Esophagus squamous epithelium (tissue), 5 donors: ENCODE measurements at regions not wholly inside any gene's neighbourhood (a gene's known extent, or its start where the extent isn't known, plus 50 kb on each side); places are given as distances from the start of the nearest gene placed in this dataset.

Source experiments
- DNase-seq: peaks from one replicate; lab custom pipeline; 2025; lab: John Stamatoyannopoulos, UW
- H3K27ac ChIP-seq, 4 donors: fragments of 200-600 bp; sonication (generic); one replicate each; pipeline ENCODE4 v1.5.1; 2016 to 2019; ENCODE audit warnings: mild to moderate bottlenecking in 1 of 4
- H3K27me3 ChIP-seq, 4 donors: fragments of 200-600 bp; sonication (generic); 1 replicate in 3 of 4; 2 replicates in 1 of 4; pipeline versions ENCODE4 v1.5.1 to v1.6.0; 2017 to 2021; ENCODE audit warnings: antibody characterized with exemption in 1 of 4
- H3K36me3 ChIP-seq, 3 donors: fragments of 200-600 bp; sonication (generic); one replicate each; pipeline ENCODE4 v1.5.1; 2016 to 2019
- H3K4me1 ChIP-seq, 3 donors: fragments of 200-600 bp; sonication (generic); one replicate each; pipeline ENCODE4 v1.5.1; 2017 to 2019
- H3K4me3 ChIP-seq, 4 donors: fragments of 200-600 bp; sonication (generic); 1 replicate in 3 of 4; 2 replicates in 1 of 4; pipeline ENCODE4 v1.5.1; 2016 to 2019; ENCODE audit warnings: mild to moderate bottlenecking in 2 of 4, moderate library complexity in 1 of 4
- H3K9me3 ChIP-seq, 3 donors: fragments of 200-600 bp; sonication (generic); one replicate each; pipeline ENCODE4 v1.5.1; 2016 to 2019
- POLR2A ChIP-seq, 4 donors: fragments of 450-650 bp; IDR thresholded peaks; one replicate each; pipeline ENCODE4 v1.6.1; 2017; ENCODE audit warnings: antibody characterized with exemption in 4 of 4, mild to moderate bottlenecking in 4 of 4, moderate library complexity in 3 of 4
- WGBS, 2 donors: methylation state at CpG; one replicate each; pipeline ENCODE4 v1.1.5; 2018; 5-methylcytosine and 5-hydroxymethylcytosine counted together
- intact Hi-C: fragments of 100-400 bp; cut with DNase I; formaldehyde crosslinking; loops from one replicate; pipeline ENCODE4 v1.15.0; 2022
- TF ChIP-seq, protein P1 (sequence below), 6 experiments: fragments of 450-650 bp in 4 of 6; fragments of 200-600 bp in 2 of 6; sonication (generic) in 2 of 6; IDR thresholded peaks; one replicate each; pipeline ENCODE4 v1.5.1; 2016 to 2019; ENCODE audit warnings: antibody characterized with exemption in 6 of 6, mild to moderate bottlenecking in 4 of 6, moderate library complexity in 4 of 6
- donor health status: DM: yes; HTN: yes; CAD: no.

- peak overlapping the region in 1 of 4 donors; percentile 33 for H3K4me3 ChIP-seq
- TF ChIP-seq, protein P1, sequence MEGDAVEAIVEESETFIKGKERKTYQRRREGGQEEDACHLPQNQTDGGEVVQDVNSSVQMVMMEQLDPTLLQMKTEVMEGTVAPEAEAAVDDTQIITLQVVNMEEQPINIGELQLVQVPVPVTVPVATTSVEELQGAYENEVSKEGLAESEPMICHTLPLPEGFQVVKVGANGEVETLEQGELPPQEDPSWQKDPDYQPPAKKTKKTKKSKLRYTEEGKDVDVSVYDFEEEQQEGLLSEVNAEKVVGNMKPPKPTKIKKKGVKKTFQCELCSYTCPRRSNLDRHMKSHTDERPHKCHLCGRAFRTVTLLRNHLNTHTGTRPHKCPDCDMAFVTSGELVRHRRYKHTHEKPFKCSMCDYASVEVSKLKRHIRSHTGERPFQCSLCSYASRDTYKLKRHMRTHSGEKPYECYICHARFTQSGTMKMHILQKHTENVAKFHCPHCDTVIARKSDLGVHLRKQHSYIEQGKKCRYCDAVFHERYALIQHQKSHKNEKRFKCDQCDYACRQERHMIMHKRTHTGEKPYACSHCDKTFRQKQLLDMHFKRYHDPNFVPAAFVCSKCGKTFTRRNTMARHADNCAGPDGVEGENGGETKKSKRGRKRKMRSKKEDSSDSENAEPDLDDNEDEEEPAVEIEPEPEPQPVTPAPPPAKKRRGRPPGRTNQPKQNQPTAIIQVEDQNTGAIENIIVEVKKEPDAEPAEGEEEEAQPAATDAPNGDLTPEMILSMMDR (IDR thresholded peaks at IDR 0.05) = no peak
- TF ChIP-seq POLR2A (IDR thresholded peaks at IDR 0.05) = no peak
- WGBS, 2 donors = 48 to 62% methylated on average over 6 of the region's 6 CpGs
- peak overlapping the region in 1 of 4 donors; percentile 44 for H3K27ac ChIP-seq
- H3K27me3 ChIP-seq = peaks cover 0 to 62% (median 0%) of the 10 kb centered on the region in 4 donors
- intact Hi-C loops = no loop called here
- H3K4me1 ChIP-seq = peaks cover 11 to 43% (median 28%) of the 10 kb centered on the region in 3 donors
- no peaks in the 10 kb centered on the region for H3K9me3 ChIP-seq
- no peaks in the 10 kb centered on the region for H3K36me3 ChIP-seq
- no peak for DNase-seq
Observed at GRCh38 chr4:53906606-53907190, 157.7 kb downstream of the CHIC2 start.

DNA sequence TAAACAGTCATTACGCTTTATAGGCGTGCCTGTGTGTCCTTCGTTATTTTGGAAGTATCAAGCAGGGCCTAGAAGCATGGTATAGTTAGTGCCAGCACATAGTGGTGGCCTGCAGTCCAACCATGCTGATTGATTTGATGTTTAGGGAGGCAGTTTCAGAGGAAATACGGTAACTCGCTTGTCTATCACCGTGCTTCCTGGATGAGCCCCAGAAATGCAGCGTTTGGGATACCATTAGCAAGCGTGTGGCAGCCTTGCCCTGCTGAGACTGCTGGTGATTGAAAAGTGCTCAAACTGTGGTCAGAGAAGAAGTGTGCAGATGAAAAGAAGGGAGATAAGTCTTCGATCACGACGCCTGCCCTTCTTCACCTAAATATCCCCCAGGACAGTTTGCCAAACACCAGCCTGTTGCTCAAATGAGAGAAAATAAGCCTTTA lies 158.4 kb downstream of the CHIC2 start:
- no peak for TF ChIP-seq POLR2A (IDR thresholded peaks at IDR 0.05)
- TF ChIP-seq, protein P1 (IDR thresholded peaks at IDR 0.05) = no peak
- H3K27ac ChIP-seq = peak overlapping the region; percentile 6 to 78 (median 46)
- peak overlapping the region; percentile 5 to 63 (median 32) for H3K4me3 ChIP-seq
- H3K4me1 ChIP-seq = peaks cover 11 to 43% (median 28%) of the 10 kb centered on the region in 3 donors
- WGBS, 2 donors = 17 to 19% methylated on average over 11 of the region's 11 CpGs
- no peaks in the 10 kb centered on the region for H3K36me3 ChIP-seq
- no peaks in the 10 kb centered on the region for H3K9me3 ChIP-seq
- H3K27me3 ChIP-seq = peaks cover 0 to 64% (median 0%) of the 10 kb centered on the region in 4 donors
- DNase-seq = no peak
- intact Hi-C loops = no loop called here

DNA sequence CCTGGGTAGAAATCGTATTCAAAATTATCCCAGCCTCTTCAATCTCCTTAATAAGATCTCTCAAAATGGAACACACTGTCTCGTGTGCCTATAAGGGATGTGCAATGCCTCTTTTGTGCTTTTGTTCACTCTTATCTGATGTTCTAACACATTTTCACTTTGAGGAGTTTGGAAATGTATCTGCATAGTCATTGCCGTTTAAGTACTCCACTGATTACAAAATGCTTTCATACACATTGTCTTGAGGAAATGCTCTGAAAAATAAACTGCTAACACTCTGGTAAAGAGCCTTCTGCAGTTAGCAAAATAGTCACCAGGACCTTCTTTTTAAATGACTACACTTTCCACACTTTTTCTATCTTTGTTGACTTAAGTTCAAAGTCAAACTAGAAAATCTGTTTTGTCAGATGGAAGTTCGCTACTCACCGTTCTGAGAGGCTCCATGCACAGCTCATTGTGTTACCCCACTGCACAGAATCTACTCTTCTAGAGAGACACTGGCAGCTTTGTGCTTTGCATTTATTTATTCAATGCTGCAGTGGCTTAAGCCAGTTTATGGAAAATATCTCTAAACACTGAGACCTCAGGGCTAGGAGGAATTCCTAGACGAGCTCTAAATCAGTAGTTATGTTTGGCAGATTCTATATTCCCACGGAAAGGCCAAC lies 159.0 kb downstream of the CHIC2 start:
- Histone ChIP-seq H3K9me3 (no peaks in the 10 kb centered on the region), H3K4me1 (peaks cover 11 to 43% (median 28%) of the 10 kb centered on the region in 3 donors), H3K4me3 (peak overlapping the region in 2 of 4 donors; percentile 33 to 63), H3K36me3 (no peaks in the 10 kb centered on the region), H3K27me3 (peaks cover 0 to 61% (median 0%) of the 10 kb centered on the region in 4 donors), H3K27ac (peak overlapping the region in 2 of 4 donors; percentile 49 to 78)
- 51 to 55% methylated on average over 7 of the region's 7 CpGs for WGBS, 2 donors
- no peak for DNase-seq
- intact Hi-C loops = no loop called here
- TF ChIP-seq POLR2A (IDR thresholded peaks at IDR 0.05) = no peak
- TF ChIP-seq, protein P1 (IDR thresholded peaks at IDR 0.05) = no peak

- intact Hi-C loops = no loop called here
Observed at GRCh38 chr4:53902786-53903185, 161.6 kb downstream of the CHIC2 start.

More at GRCh38 chr4:53902786-53903185, 161.6 kb downstream of the CHIC2 start:
- DNase-seq = no peak
- TF ChIP-seq POLR2A (IDR thresholded peaks at IDR 0.05) = no peak
- TF ChIP-seq, protein P1 (IDR thresholded peaks at IDR 0.05) = no peak
- no peaks in the 10 kb centered on the region for H3K36me3 ChIP-seq
- H3K27me3 ChIP-seq = peaks cover 0 to 40% (median 0%) of the 10 kb centered on the region in 4 donors
- no peak overlapping the region for H3K4me3 ChIP-seq
- 44 to 53% methylated on average over 2 of the region's 2 CpGs for whole genome bisulfite sequencing, 2 donors
- H3K27ac ChIP-seq = no peak overlapping the region
- H3K9me3 ChIP-seq = no peaks in the 10 kb centered on the region
- H3K4me1 ChIP-seq = peaks cover 0 to 25% (median 14%) of the 10 kb centered on the region in 3 donors
